NCI-H510A treated with DMSO at 0.1 percent for 48 hours (cell line): ENCODE measurements at regions not wholly inside any gene's neighbourhood (a gene's known extent, or its start where the extent isn't known, plus 50 kb on each side); places are given as distances from the start of the nearest gene placed in this dataset.

Experiments
- DNase-seq: peaks from one replicate; lab custom pipeline; 2025; lab: John Stamatoyannopoulos, UW

DNA sequence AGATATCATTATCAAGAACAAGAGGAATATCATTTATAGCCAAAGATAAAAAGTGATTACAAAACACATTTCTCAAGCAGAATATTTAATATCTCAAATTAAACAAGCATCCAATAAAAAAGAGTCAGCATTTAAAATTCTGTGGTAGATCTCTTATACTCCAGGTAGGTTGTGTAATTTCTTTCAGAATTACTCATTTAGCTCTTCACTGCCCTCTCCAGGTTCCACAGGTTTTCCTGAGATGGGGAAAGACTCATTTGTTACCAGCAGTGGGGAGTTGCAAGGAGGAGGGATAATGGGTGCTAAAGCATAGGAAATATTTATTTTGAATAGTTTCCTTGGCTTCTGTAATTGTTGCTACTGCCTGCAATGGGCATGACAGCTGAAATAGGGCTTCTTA lies 83.1 kb upstream of the RASGRP1 start:
- no peak for DNase-seq

DNA sequence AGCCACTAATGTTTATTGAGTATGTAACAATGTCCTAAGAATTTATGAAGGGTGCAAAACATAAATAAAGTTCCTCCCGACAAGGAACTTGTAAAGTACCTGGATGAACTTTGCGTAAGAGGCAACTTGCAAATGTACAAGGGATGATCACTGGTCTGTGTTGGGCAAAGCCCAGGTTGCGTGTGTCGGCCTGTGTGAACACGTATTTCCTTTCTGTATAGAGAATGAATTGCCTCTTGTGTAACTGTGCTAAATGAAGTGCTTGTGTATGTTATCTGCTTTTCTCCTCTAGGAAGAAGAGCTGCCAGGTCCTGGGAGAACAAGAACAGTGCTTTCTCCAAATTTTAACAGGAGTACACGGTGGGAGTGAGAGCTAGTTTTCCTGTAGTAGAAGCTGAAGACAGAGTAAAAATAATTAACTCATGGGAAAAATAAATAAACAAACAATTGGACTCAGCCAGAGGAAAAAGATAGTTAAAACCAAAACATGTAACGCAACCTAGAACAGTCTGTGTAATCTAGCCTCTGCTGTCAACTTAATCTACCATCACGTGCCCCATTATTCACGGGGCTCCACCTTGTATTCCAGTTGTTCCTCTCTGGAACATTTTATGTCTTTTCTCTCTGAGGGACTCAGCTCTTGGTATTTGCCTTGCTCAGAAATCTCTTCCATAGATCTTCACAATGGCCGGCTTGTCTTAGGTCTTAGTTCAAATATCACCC lies 83.7 kb upstream of the RASGRP1 start:
- no peak for DNase-seq

DNA sequence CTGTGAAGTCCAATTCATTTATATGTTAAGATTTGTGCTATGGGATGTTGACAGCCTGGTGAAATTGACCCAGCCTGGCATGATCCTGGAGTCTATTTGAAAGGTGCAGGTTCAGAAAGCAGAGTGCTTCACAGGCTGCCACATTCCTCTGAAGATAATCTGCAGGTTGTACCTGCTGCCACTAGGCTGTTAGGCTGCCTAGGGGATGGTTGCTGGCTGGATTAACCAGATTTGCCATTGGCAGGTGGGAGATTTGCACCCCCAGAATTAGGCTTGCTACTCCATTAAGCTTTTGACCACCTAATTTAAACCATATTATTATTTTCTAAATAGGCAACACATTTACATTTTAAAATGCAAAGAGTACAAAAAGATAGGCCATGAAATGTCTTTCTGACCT lies 85.8 kb upstream of the RASGRP1 start:
- no peak for DNase-seq

DNA sequence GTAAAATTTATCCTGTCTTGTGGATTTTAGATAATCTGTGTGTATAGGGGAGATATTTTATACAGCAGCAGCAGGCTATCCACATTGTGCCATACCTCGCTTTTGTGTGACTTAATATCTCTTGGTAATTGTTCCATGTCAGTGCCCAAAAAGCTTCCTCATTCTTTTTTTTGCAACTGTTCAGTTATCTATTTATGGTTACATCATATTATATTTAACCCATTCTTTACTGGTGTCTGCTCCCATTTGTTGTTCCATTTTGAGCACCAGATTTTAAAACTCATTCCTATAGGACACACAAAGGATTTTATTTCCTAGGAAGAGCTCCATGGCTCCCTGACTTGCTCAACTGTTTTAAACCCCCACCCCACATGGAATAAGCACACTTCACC lies 86.3 kb upstream of the RASGRP1 start:
- no peak for DNase-seq

DNA sequence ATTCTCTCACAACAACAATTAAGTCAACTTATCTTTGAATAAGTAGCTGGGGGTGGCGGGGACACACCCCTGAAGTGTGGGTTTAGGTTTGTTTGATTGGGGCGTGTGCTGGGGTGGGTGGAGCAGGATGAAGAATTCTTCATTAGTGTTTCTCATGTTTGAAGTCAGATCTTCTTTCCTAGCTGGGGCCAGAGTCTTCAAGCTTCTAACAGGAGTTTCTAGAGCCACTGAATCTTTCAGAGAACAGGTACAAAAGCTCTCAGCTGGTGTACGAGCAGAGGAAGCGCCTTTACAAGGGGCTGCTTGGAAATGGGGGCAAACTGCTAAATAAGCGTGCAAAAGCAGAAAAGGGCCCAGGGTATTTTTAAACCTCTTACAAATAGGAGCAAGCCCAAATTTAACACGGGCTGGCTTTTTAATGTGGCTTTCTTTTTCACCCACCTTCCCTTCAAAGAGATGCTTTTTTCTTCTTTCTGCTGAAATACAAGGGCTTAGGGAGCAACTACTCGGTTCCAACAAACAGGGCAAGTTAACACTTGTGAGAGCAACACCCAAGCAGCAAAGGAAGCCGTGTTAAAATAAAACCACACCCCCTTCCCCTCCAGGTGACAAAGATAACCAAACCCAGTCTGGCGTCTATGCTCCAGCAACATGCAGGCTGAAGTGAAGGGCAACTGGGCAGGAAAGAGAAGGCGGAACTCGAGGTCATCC lies 86.9 kb upstream of the RASGRP1 start:
- DNase-seq: no peak

DNA sequence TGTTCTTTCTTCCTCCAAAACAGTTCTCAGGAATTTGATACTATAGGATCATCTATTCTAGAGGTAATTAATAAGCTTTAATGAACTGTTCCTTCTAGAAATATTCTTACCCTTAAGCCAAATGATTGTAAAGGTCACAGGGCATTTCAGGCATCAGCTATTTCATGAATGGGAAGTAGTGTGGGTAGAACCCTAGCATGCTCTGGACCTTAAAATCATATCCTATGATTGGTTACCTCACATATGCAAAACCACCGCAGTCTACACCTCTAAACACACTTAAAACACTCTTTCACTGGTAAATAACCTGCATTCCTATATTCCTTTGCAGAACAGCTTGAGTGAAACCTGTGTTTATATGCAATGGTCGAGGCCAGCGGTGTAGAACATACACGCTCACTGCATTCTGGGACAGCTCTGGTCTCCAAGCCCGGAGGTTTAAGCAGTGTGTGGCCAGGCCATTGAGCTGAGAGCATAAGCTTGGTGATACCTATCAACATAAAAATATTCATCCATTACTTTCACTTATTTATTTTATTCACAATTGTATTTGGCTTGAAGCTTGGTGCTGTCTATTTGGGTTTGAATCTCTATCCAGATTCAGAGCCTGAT lies 87.7 kb upstream of the RASGRP1 start:
- DNase-seq: no peak

DNA sequence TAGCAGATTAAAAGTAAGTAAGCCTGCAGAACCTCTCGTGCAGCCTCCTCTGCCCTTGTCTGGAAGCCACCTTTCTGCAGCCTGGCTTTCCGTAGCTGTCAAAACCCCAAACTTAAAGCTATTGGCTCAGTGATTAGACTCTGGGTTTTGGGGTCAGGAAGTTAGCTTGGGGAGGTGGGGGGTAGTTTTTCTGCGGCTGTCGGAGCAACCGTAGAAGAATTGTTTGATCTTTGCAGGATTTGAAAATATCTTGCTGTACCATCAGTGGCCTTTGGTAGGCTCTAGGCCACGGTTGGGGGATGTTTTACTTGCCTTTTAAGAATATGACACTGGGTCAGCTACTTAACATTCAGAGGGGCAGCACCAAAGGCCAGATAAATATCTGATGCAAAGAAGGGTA lies 88.4 kb upstream of the RASGRP1 start:
- DNase-seq: no peak

DNA sequence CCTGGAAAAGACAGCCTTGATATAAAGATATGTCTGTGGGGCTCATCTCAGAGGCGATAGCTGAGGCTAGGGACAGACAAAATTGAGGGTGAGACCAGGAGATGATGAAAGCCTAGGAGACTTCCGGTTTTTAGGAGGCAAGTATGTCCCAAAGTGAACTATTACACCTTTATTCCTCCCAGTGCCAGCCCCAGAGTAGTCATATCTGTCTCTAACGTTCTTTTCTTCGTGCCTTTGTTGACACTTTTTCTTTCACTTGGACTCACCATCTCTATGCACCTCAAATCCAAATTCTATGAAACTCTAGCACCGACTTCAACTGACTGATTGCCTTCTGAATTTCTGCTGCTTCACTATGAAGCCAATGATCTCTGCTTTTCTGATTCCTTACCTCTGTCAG lies 93.8 kb upstream of the RASGRP1 start:
- DNase-seq: no peak

DNA sequence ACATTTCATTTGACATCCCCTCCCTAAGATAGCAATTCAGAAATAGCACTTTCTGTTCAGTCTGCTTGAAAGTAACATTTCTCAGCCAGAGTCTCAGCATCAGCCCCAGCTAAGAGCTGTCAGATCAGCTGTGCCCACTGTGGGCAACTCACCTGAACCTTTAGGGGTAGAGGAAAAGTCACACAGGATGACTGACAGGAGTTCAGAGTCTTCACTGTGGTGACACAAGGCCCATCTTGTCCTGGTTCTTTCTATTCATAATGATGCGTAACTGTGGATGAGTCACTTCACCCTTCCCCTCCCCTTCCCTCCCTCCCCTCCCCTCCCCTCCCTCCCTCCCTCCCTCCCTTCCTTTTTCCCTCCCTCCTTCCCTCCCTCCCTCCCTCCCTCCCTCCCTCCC lies 96.1 kb upstream of the RASGRP1 start:
- no peak for DNase-seq

DNA sequence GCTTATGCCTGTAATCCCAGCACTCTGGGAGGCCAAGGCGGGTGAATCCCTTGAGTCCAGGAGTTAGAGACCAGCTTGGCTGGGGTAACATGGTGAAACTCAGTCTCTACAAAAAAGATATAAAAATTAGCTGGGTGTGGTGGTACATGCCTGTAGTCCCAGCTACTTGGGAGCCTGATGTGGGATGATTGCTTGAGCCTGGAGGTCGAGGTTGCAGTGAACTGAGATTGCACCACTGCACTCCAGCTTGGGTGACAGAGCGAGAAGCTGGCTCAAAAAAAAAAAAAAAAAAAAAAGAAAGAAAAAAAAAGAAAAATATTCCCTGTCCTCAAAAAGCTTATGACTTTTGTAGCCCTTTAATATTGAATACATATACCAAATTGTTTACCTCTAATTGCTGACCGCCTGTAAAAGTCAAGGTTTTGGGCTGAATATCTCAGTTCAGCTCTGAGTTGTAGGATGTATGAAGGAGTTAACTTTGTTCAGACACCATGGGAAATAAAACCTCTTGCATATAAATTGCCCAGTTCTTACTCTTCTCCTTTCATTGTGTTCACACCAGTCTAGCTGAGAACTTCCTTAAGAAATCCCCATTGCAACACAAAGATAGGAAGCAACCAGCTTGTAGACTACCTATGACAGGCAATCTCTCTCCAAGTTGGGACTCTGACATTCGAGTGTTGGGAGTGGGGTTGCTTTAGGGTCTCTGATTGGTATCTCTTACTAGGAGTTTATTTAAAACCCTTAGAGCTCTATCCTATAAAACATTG lies 97.6 kb upstream of the RASGRP1 start:
- DNase-seq: no peak

DNA sequence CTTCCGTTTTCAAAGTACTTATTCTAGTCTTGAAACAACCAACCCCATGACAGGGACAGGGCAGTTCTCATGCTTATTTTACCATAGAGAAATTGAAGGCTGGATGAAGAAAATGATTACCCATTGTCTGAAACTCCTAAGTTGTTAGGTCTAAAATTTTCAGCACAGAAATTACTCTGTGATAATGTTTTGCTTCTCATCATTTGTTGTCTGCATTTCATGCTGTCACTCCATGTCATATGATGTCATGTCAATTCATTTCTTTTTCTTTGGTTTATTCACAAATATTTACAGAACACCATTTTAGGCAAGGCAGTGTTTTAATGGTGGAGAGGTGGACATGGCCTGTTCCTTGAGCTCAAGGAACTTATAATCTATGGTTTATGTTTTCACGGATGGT lies 98.2 kb upstream of the RASGRP1 start:
- no peak for DNase-seq

DNA sequence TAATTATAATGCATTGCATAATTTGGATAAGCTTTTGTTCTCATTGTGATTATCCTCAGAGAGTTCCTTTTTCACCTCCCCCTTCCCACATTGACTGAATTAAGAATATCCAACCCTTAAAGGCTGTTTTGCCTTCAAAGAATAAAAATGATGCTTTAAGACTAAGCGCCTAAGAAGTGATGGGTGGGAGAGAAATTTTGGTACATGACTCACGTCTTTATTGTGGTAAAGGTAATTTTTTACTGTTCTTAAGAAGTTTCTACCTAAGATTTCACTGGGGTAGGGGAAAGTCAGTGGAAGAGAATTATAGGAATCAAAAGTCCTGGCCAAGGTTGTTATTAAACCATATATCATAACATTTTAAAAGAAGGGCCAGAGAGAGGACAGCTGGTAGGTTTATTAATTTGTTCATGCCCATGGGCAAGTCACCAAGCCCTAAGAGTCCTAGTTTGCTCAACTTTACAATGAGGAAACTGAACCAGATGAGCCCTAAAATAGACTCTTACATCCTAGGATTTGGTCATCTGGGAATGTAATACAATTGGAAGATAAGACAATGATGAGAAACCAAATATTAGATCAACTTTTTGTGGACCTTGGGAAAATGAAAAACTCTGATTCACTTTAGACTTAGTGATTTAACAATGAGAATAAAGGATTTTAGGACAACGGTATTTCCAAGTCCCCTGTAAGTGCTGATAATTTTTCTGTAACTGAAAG lies 101.1 kb upstream of the RASGRP1 start:
- DNase-seq: no peak

DNA sequence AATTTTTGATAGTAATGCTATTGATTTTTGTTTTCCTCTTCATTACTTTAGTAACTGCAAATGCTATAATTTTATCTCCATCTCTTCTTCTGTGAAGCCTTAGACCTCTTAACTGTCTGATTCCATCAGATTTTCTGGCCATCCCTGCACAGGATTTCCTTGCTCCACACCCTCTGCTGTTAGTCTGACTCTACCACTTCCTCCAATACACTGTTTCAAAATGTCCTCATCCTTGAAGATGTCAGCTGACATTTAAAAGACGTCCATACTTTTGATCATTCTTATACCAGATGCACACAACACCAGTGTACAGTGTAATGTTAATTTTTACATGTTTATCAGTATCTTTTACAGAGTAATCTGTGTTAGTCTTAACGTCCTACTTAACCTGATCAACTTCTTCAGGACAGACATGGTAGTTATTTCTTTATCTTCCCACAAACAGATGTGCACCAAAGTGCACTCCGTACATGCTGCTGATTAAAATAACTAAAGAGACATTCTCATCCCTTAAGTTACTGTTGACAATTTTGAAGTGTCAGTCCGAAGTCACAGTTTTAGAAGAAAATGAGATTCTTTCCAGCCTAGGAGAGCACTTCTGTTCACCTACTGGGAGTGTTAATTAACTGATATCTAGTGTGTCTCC lies 102.4 kb upstream of the RASGRP1 start:
- no peak for DNase-seq

DNA sequence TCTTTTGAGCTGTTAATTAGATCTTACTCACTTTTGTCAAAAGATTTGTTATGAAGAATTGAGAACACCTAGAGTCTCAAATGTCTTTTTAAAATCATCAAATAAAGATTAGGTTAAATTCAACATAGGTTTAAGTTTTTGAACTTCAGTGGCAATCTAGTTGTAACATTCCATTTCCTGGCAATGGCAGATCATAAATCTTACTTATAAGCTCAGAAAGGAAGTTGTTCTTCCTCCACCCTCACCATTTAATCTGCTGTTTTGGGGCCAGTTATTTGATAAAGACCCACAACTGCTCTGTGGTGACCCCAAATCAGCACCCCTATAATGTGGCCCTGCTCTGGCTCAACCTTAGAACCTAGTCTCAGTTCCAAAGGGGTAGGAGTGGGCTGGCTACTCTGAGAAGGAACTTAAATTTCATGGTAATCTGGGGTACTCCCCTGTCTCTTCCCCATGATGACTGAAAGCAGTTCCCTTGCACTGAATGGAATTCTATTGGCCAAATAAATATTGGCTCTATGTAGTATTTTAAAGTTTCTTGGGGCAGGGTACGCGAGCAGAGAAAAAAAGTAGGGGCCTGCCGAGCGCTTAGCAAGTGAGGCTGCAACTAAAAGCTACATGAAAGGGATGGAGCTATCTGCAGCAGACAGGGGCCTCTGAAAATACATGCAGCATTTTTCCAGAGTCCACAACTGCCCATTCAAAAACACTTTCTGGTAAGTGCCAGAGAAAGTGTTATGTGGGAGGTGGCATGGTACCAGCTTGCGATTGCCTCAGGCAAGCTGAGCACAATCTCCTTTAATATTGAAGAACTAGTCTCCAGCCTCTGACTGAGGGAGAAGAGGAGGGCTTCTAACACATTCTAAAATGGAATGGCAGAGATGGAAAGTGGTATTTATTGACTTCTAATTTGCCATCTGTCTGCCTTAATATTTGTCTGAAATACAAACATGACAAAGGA lies 103.6 kb upstream of the RASGRP1 start:
- no peak for DNase-seq

DNA sequence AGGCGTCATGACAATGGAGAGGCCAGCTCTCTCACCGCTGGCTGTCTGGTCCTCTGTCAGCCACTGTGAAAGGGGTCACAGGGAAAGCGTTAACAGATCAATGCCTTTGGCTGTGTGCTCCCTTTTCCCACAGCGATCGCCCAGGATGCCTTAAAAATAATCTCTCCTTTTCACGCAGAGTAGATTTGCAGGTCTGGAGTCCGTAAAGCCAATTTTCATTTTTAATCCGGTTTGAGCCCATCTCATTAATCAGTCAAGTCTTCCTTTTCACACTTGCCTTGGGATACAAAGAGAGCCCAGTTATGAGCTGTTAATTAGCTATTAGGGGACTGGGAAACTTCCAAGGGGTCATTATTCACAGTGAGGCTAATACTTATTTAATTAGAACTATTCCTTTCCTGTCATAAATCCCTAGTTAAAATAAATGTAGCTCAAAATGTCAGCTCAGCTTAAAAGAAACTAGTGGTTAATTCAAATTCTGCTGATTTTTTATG lies 104.3 kb upstream of the RASGRP1 start:
- no peak for DNase-seq

DNA sequence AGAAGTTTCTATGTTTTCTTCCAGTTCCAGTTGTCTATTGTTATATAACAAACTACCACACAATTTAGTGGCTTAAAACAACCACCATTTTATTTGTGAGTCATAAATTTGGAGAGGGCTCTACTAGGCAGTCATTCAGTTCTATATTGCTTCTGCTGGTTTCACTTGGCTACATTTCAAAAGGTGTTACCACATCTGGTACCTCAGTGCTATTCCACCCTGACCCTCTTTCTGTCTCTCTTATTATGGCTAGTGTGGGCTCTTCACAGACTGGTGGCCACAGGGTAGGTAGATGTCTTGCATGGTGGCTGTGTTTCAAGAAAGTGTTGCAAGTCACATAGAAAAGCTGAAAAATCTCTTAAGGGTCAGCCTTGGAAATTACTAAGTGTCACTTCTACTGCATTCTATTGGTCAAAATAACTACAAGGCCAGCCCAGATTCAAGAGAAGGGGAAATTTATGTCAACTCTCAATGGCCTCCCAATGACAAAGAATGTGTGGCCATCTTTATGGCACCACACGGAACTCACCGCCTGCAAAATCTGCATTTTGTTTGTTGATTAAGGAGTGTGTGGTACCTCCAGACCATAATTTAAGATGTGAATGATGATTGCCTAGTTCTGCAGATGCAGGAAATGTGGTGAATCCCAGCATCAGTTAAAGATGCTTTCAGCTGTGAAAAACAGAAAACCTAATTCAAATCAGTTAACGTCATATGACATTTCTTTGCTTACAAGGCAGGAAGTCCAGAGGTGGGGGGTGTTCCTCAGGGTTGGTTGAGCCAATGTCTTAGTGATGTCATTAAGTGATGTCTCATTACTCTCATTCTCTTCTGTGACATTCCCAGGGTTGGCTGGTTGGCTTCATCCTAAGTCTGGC lies 105.8 kb upstream of the RASGRP1 start:
- no peak for DNase-seq

DNA sequence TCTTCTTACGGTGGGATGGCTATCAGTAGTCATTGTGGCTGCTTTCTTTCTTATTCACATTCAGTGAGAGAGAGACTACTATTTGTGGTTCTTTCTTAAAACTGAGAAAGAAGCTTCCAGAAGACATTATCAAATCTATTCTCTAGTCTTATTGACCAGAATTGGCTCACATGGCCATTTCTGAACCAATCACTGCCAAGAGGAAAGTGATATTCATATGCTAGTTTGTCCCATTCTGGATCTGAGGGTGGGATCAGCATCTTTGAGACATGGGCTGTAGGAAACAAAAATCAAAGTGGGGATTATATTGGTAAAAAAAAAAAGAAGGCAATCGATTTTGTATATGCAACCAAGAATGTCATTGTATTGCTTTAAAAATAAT lies 106.4 kb upstream of the RASGRP1 start:
- no peak for DNase-seq

DNA sequence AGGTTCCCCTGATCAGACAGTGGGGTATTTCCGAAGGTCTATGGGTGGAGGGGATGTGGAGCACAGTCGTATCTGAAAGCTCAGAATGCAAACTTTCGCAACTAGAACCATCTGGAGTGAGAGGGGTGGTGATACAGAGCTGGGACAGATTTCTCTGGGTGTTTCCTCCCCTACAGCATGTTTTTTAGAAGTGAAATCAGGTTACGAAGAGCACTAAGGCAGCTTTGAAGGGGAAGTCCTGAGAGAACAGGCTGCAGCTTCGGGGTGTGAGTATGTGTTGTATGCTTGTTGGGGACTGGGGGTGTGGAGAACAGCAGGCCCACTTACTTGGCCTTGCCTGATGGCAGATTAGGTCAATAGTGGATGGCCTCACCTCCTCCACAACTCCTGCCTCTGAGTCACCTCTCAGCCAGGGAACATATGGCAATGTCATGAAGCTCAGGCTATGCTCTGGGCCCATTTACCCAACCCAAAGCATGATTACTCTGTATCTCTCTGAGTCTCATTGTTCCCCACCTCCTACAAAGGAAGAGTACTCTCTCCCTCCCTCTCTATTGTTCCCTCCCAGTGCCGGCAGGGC lies 107.2 kb upstream of the RASGRP1 start:
- no peak for DNase-seq

DNA sequence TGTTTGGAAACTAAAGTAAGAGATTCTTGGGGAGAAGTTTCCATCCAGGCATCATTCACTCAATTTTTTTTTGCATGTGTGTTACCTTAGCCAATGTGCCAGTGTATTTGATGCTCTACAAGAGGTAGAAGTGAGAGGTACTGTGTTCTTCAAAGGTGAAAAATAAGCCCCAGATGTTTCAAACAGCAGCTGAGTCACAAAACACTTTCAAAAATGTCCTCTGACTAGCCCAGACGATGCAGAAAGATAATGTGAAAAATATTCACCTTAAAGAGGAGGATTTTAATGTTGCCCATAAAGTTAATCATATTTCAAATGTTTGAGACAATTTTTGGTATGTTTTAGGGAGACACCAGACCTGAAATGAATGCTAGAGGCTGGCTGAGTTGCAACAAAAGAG lies 107.7 kb upstream of the RASGRP1 start:
- no peak for DNase-seq
